Lung (tissue), 11 donors: ENCODE measurements at regions not wholly inside any gene's neighbourhood (a gene's known extent, or its start where the extent isn't known, plus 50 kb on each side); places are given as distances from the start of the nearest gene placed in this dataset.

Source experiments
- ATAC-seq: fragments of 200-7000 bp; cut with Tn5 transposase; one replicate; pipeline ENCODE4 v1.9.1; 2020; ENCODE audit warnings: moderate number of reproducible peaks; ENCODE audit not compliant: insufficient read depth, low FRiP score
- DNase-seq, 3 donors: peaks; one replicate each; pipeline ENCODE4 v3.0.0-alpha.2; 2013 to 2017
- H3K27ac ChIP-seq, 2 donors: one replicate each; pipeline ENCODE4 v1.5.1; 2013; ENCODE audit warnings: mild to moderate bottlenecking in 2 of 2, moderate library complexity in 2 of 2, control low read depth in 1 of 2, inconsistent platforms in 1 of 2, low read depth in 1 of 2, low read length in 1 of 2
- H3K27me3 ChIP-seq, 3 donors: one replicate each; pipeline ENCODE4 v1.5.1; 2013; ENCODE audit warnings: low read length in 2 of 3; ENCODE audit not compliant: control insufficient read depth in 3 of 3, insufficient read depth in 3 of 3
- H3K36me3 ChIP-seq, 4 donors: one replicate each; pipeline ENCODE4 v1.5.1; 2013; ENCODE audit warnings: low read length in 4 of 4, mild to moderate bottlenecking in 1 of 4, moderate library complexity in 1 of 4; ENCODE audit not compliant: control insufficient read depth in 4 of 4, insufficient read depth in 4 of 4
- H3K4me1 ChIP-seq, 5 donors: one replicate each; pipeline ENCODE4 v1.5.1; 2013; ENCODE audit warnings: low read length in 5 of 5, mild to moderate bottlenecking in 2 of 5, moderate library complexity in 1 of 5; ENCODE audit not compliant: control insufficient read depth in 5 of 5, insufficient read depth in 5 of 5
- H3K4me3 ChIP-seq: one replicate; pipeline ENCODE4 v1.5.1; 2013; ENCODE audit warnings: mild to moderate bottlenecking, control low read depth, moderate library complexity
- H3K9ac ChIP-seq, 2 donors: one replicate each; pipeline ENCODE4 v1.5.1; 2013; ENCODE audit warnings: low read length in 2 of 2, control low read depth in 1 of 2; ENCODE audit not compliant: insufficient read depth in 1 of 2
- H3K9me3 ChIP-seq, 4 donors: one replicate each; pipeline ENCODE4 v1.5.1; 2013; ENCODE audit warnings: low read length in 3 of 4, mild to moderate bottlenecking in 1 of 4, moderate library complexity in 1 of 4; ENCODE audit not compliant: control insufficient read depth in 4 of 4, insufficient read depth in 3 of 4
- WGBS, 2 donors: extraction: QIAGEN DNeasy Blood & Tissue Kit; methylation state at CpG; one replicate each; pipeline ENCODE4 v1.1.7; 2013; 5-methylcytosine and 5-hydroxymethylcytosine counted together
- TF ChIP-seq, protein P1 (sequence below): IDR thresholded peaks from 2 replicates; pipeline ENCODE4 v1.5.1; 2012; ENCODE audit warnings: mild to moderate bottlenecking; ENCODE audit errors: control extremely low read depth, extremely low read depth
- donor health status: control.
- donor health status: control.
- donor health status: Bipolar disorder and iron deficiency.
- donor health status: healthy.
- donor health status: DM: yes; HTN: yes; CAD: no.

DNA sequence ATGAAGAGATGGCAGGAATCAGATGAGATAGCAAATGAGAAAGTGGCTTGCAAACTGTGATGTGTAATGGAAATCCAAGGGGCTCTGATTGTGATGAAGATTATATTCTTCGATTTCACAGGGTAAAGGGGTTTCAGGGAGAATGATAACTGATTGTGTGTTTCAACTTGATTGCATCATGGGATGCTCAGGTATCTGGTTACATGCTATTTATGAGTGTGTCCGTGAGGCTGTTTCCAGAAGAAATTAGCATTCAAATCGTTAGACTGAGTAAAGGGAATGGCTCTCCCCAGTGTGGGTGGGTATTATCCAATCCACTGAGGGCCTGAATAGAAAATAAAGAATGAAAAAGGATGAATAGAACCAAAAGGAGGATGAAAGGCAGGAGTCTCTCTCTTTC is 278.7 kb upstream of the LARGE1 start:
- Histone ChIP-seq H3K27me3 (no peaks in the 10 kb centered on the region), H3K4me1 (no peaks in the 10 kb centered on the region), H3K27ac (no peak overlapping the region), H3K9me3 (peaks cover 0 to 2% (median 0%) of the 10 kb centered on the region in 4 donors), H3K36me3 (no peaks in the 10 kb centered on the region), H3K9ac (no peak overlapping the region), H3K4me3 (no peak overlapping the region)
- ATAC-seq (no peak), DNase-seq (no peak)
- TF ChIP-seq, protein P1, sequence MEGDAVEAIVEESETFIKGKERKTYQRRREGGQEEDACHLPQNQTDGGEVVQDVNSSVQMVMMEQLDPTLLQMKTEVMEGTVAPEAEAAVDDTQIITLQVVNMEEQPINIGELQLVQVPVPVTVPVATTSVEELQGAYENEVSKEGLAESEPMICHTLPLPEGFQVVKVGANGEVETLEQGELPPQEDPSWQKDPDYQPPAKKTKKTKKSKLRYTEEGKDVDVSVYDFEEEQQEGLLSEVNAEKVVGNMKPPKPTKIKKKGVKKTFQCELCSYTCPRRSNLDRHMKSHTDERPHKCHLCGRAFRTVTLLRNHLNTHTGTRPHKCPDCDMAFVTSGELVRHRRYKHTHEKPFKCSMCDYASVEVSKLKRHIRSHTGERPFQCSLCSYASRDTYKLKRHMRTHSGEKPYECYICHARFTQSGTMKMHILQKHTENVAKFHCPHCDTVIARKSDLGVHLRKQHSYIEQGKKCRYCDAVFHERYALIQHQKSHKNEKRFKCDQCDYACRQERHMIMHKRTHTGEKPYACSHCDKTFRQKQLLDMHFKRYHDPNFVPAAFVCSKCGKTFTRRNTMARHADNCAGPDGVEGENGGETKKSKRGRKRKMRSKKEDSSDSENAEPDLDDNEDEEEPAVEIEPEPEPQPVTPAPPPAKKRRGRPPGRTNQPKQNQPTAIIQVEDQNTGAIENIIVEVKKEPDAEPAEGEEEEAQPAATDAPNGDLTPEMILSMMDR: no peak
- WGBS, 2 donors: 57 to 62% methylated on average over 3 of the region's 3 CpGs

DNA sequence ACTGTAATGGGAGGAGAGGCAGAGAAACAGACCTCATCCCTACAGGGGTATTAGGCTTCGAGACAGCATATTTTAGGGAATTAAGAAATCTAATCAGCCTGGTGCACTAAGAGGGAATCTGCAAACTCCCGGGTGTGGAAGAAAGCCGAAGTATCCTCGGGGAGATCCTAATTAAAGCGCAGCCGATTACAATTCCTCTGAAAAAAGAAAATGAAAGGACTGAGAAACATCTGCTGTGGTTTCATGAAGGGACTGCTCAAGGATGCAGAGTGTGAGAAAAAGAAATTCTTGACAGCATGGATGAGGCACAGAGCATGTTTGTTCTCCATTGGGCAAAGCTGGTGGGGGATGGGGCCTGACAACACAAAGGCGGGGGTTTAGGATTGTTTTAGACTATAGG is 290.0 kb upstream of the LARGE1 start:
- H3K4me1 ChIP-seq: no peaks in the 10 kb centered on the region
- 88% methylated on average over 7 of the region's 7 CpGs for WGBS, 2 donors
- no peak for DNase-seq
- H3K27me3 ChIP-seq: no peaks in the 10 kb centered on the region
- TF ChIP-seq, protein P1: no peak
- ATAC-seq: no peak
- H3K27ac ChIP-seq: no peak overlapping the region
- peaks cover 0 to 9% (median 2%) of the 10 kb centered on the region in 4 donors for H3K9me3 ChIP-seq
- H3K4me3 ChIP-seq: no peak overlapping the region
- no peaks in the 10 kb centered on the region for H3K36me3 ChIP-seq
- no peak overlapping the region for H3K9ac ChIP-seq

DNA sequence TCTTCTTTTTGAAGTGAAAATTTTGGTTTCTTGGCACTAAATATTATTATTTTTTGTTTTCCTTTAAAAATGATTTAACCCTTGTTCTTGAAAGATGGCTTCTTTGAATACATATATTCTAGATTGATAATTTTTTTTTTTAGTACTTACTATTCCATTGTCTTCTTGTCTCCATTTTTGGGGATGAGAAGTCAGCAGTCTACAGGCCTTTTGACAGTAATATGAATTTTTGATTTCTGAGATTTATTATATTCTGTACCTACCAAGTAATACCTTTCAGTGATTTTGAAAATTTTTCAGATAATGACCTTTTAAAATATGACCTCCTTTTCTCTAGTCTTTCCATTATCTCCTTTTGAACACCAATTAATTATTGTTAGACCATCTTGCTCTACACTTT is 294.1 kb upstream of the LARGE1 start:
- Histone ChIP-seq H3K4me1 (no peaks in the 10 kb centered on the region), H3K4me3 (no peak overlapping the region), H3K36me3 (no peaks in the 10 kb centered on the region), H3K9ac (no peak overlapping the region), H3K27ac (no peak overlapping the region), H3K27me3 (no peaks in the 10 kb centered on the region), H3K9me3 (peaks cover 0 to 5% (median 2%) of the 10 kb centered on the region in 4 donors)
- TF ChIP-seq, protein P1: no peak
- DNase-seq (no peak), ATAC-seq (no peak)

DNA sequence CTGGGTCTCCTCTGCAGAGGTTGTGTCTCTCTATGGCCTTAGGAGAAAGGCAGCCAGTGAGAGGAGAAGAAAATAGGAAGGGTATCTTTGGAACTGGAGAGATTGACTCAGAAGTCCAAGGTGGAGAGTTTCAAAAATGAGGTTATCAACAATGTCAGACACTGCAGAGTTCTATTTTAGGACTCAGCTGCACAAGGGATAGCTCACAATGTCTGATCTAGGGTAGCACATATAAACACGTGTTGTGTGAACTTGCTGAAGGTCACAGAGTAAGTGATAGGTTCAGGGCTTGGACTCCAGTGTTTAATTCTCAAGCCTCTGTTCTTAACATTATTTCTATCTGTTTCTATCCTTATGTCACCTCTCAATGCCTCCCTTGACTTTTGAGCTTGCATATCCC is 305.0 kb upstream of the LARGE1 start:
- Histone ChIP-seq H3K4me3 (no peak overlapping the region), H3K4me1 (no peaks in the 10 kb centered on the region), H3K27me3 (peaks cover 0 to 4% (median 0%) of the 10 kb centered on the region in 3 donors), H3K9me3 (peaks cover 0 to 4% (median 0%) of the 10 kb centered on the region in 4 donors), H3K36me3 (no peaks in the 10 kb centered on the region), H3K9ac (no peak overlapping the region), H3K27ac (peak overlapping the region in 1 of 2 donors; percentile 72)
- WGBS, 2 donors: 42 to 43% methylated on average over 1 of the region's 1 CpG
- TF ChIP-seq, protein P1: no peak
- ATAC-seq (no peak), DNase-seq (no peak)
